ENCODE measurements at regions not wholly inside any gene's neighbourhood (a gene's known extent, or its start where the extent isn't known, plus 50 kb on each side); places are given as distances from the start of the nearest gene placed in this dataset.
"Not testable (repeated sequence)": the region's sequence is repeated elsewhere in the genome, so short reads cannot be mapped to it uniquely, and the experiment has no call there.

- POLR2A ChIA-PET: no interaction called here
- Mint-ChIP-seq H3K9me3 (ENCODE audit: insufficient read depth) (no peaks in the 10 kb centered on the region), H3K4me3 (no peak overlapping the region), H3K27me3 (ENCODE audit: low read depth) (no peaks in the 10 kb centered on the region), H3K27ac (no peak overlapping the region), H3K36me3 (ENCODE audit: low read depth) (no peaks in the 10 kb centered on the region), H3K4me1 (ENCODE audit: low read depth) (no peaks in the 10 kb centered on the region)
- CTCF ChIA-PET: no interaction called here
- DNase-seq (no peak), ATAC-seq (no peak)
These were observed 273.5 kb downstream of the FGFR2 start for GRCh38 chr10:121324678-121325213.

- Mint-ChIP-seq H3K36me3 (ENCODE audit: low read depth) (no peaks in the 10 kb centered on the region), H3K27me3 (ENCODE audit: low read depth) (no peaks in the 10 kb centered on the region), H3K27ac (no peak overlapping the region), H3K4me1 (ENCODE audit: low read depth) (no peaks in the 10 kb centered on the region), H3K4me3 (no peak overlapping the region), H3K9me3 (ENCODE audit: insufficient read depth) (no peaks in the 10 kb centered on the region)
- ChIA-PET CTCF (no interaction called here), POLR2A (no interaction called here)
- ATAC-seq (no peak), DNase-seq (no peak)
These were observed 272.6 kb downstream of the FGFR2 start for GRCh38 chr10:121325490-121326231.

DNA sequence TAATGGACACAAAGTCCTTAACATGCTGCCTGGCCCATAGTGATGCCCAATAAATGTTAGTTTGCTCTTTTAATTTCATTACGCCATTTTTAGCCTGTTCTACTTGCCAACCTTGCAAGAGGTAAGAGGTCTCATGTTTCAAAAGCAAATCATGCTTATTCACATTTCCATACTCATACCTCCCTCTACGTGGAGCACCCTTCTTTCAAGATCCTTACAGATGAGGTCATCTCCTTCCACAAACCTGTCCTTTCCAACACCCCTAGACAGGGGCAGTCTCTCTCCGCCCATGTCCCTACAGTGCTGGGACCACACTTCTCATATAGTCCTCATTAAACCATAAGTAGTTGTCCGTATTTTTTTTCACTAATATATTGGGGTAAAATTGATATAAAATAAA lies 271.3 kb downstream of the FGFR2 start:
- Mint-ChIP-seq H3K9me3 (ENCODE audit: insufficient read depth) (no peaks in the 10 kb centered on the region), H3K36me3 (ENCODE audit: low read depth) (no peaks in the 10 kb centered on the region), H3K4me1 (ENCODE audit: low read depth) (no peaks in the 10 kb centered on the region), H3K27me3 (ENCODE audit: low read depth) (no peaks in the 10 kb centered on the region), H3K4me3 (no peak overlapping the region), H3K27ac (no peak overlapping the region)
- ChIA-PET CTCF (no interaction called here), POLR2A (no interaction called here)
- no peak for ATAC-seq
- DNase-seq: no peak

- no peaks in the 10 kb centered on the region for H3K9me3 Mint-ChIP-seq (ENCODE audit: insufficient read depth)
- ATAC-seq (no peak), DNase-seq (no peak)
- no peak overlapping the region for H3K4me3 Mint-ChIP-seq
- H3K36me3 Mint-ChIP-seq (ENCODE audit: low read depth): no peaks in the 10 kb centered on the region
- ChIA-PET CTCF (no interaction called here), POLR2A (no interaction called here)
- H3K27ac Mint-ChIP-seq: no peak overlapping the region
- H3K27me3 Mint-ChIP-seq (ENCODE audit: low read depth): no peaks in the 10 kb centered on the region
- H3K4me1 Mint-ChIP-seq (ENCODE audit: low read depth): no peaks in the 10 kb centered on the region
These were observed 270.5 kb downstream of the FGFR2 start for GRCh38 chr10:121327727-121328126.

DNA sequence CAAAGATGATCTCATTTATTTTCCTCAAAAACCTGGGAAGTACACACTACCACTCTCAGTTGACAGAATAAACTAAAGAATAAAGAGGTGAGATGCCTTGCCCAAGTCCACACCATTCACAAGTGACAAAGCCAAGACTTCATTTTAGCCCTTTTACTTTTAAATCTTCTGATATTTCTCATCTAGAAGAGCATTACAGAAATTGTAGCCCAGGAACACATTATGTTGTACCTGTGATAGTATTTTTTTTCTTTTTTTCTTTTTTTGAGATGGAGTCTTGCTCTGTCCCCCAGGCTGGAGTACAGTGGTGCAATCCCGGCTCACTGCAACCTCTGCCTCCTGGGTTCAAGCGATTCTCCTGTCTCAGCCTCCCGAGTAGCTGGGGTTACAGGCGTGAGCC lies 268.6 kb downstream of the FGFR2 start:
- H3K36me3 Mint-ChIP-seq (ENCODE audit: low read depth); ATAC-seq; CTCF ChIA-PET; H3K9me3 Mint-ChIP-seq (ENCODE audit: insufficient read depth); H3K27ac Mint-ChIP-seq; H3K4me3 Mint-ChIP-seq; H3K4me1 Mint-ChIP-seq (ENCODE audit: low read depth); POLR2A ChIA-PET; DNase-seq; H3K27me3 Mint-ChIP-seq (ENCODE audit: low read depth): not testable (repeated sequence)

GRCh38 chr10:121330563-121330962 lies 267.7 kb downstream of the FGFR2 start:
- no peaks in the 10 kb centered on the region for H3K4me1 Mint-ChIP-seq (ENCODE audit: low read depth)
- no peaks in the 10 kb centered on the region for H3K36me3 Mint-ChIP-seq (ENCODE audit: low read depth)
- POLR2A ChIA-PET: no interaction called here
- DNase-seq: no peak
- no peaks in the 10 kb centered on the region for H3K9me3 Mint-ChIP-seq (ENCODE audit: insufficient read depth)
- no peak for ATAC-seq
- no peaks in the 10 kb centered on the region for H3K27me3 Mint-ChIP-seq (ENCODE audit: low read depth)
- H3K27ac Mint-ChIP-seq: no peak overlapping the region
- CTCF ChIA-PET: no interaction called here
- H3K4me3 Mint-ChIP-seq: no peak overlapping the region

- no peak for ATAC-seq
- DNase-seq: no peak
- no peaks in the 10 kb centered on the region for H3K9me3 Mint-ChIP-seq (ENCODE audit: insufficient read depth)
- CTCF ChIA-PET: no interaction called here
- H3K27me3 Mint-ChIP-seq (ENCODE audit: low read depth): no peaks in the 10 kb centered on the region
- H3K36me3 Mint-ChIP-seq (ENCODE audit: low read depth): no peaks in the 10 kb centered on the region
- no peaks in the 10 kb centered on the region for H3K4me1 Mint-ChIP-seq (ENCODE audit: low read depth)
- no peak overlapping the region for H3K27ac Mint-ChIP-seq
- POLR2A ChIA-PET: no interaction called here
- H3K4me3 Mint-ChIP-seq: no peak overlapping the region
These were observed 265.9 kb downstream of the FGFR2 start for GRCh38 chr10:121332353-121332752.

- Mint-ChIP-seq H3K36me3 (ENCODE audit: low read depth) (no peaks in the 10 kb centered on the region), H3K27me3 (ENCODE audit: low read depth) (no peaks in the 10 kb centered on the region), H3K4me1 (ENCODE audit: low read depth) (no peaks in the 10 kb centered on the region), H3K9me3 (ENCODE audit: insufficient read depth) (no peaks in the 10 kb centered on the region), H3K27ac (no peak overlapping the region), H3K4me3 (no peak overlapping the region)
- POLR2A ChIA-PET: no interaction called here
- ATAC-seq: no peak
- no peak for DNase-seq
- CTCF ChIA-PET: no interaction called here
These were observed 265.1 kb downstream of the FGFR2 start for GRCh38 chr10:121332829-121333765.

- ChIA-PET POLR2A (no interaction called here), CTCF (no interaction called here)
- no peak for DNase-seq
- ATAC-seq: no peak
- Mint-ChIP-seq H3K9me3 (ENCODE audit: insufficient read depth) (no peaks in the 10 kb centered on the region), H3K4me1 (ENCODE audit: low read depth) (no peaks in the 10 kb centered on the region), H3K4me3 (no peak overlapping the region), H3K27ac (no peak overlapping the region), H3K36me3 (ENCODE audit: low read depth) (no peaks in the 10 kb centered on the region), H3K27me3 (ENCODE audit: low read depth) (no peaks in the 10 kb centered on the region)
These were observed 262.8 kb downstream of the FGFR2 start for GRCh38 chr10:121335386-121335925.

GRCh38 chr10:121337427-121337826 lies 260.8 kb downstream of the FGFR2 start:
- Mint-ChIP-seq H3K9me3 (ENCODE audit: insufficient read depth) (peaks cover 3% of the 10 kb centered on the region), H3K4me1 (ENCODE audit: low read depth) (no peaks in the 10 kb centered on the region), H3K36me3 (ENCODE audit: low read depth) (no peaks in the 10 kb centered on the region), H3K4me3 (no peak overlapping the region), H3K27me3 (ENCODE audit: low read depth) (no peaks in the 10 kb centered on the region), H3K27ac (no peak overlapping the region)
- CTCF ChIA-PET: no interaction called here
- POLR2A ChIA-PET: no interaction called here
- ATAC-seq (no peak), DNase-seq (no peak)

DNA sequence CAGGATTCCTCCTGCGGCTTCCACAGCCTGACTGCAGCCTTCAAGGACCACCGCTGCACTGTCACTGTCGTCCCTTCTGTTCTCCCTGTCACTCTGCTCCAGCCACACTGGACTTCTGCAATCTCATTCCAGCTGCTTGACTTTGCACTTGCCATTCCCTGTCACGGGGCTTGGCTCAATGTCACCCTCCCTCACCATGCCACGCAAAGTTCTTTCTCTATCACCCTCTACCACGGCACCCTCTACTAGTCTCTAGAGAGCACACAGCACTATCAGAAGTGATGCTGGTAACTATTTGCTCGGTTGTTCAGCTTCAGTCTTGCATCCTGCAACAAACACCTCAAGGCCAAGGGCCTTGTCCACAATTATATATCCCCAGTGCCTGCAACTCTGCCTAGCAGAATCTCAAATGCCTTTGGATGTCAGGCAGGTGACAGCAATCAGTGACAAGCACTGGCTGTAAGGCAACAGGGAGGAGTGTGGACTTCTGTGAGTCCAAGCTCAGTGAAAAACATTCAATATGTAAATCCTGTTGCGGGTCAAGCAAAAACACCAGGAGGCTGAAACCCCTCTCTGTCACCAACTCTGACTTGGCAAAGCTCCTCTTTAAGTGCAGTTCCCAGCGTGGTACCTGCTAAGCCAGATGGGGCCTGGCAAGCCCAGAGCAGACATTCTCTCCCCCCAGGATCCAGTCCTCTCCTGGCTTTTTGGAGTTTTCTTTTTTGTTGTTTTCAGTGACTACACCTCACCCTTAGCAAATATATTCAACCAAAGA lies 259.9 kb downstream of the FGFR2 start:
- Mint-ChIP-seq H3K4me1 (ENCODE audit: low read depth) (no peaks in the 10 kb centered on the region), H3K9me3 (ENCODE audit: insufficient read depth) (peaks cover 3% of the 10 kb centered on the region), H3K27ac (no peak overlapping the region), H3K36me3 (ENCODE audit: low read depth) (no peaks in the 10 kb centered on the region), H3K27me3 (ENCODE audit: low read depth) (no peaks in the 10 kb centered on the region), H3K4me3 (no peak overlapping the region)
- no peak for ATAC-seq
- no peak for DNase-seq
- POLR2A ChIA-PET: no interaction called here
- CTCF ChIA-PET: no interaction called here

GRCh38 chr10:121339114-121339513 lies 259.1 kb downstream of the FGFR2 start:
- CTCF ChIA-PET: interaction anchor here (1.0 kb wide), 1 partner anchor 20 kb away, joined by 3 read pairs; no protein-coding TSS in a partner anchor
- Mint-ChIP-seq H3K36me3 (ENCODE audit: low read depth) (no peaks in the 10 kb centered on the region), H3K9me3 (ENCODE audit: insufficient read depth) (peaks cover 3% of the 10 kb centered on the region), H3K4me1 (ENCODE audit: low read depth) (no peaks in the 10 kb centered on the region), H3K27ac (no peak overlapping the region), H3K27me3 (ENCODE audit: low read depth) (no peaks in the 10 kb centered on the region), H3K4me3 (no peak overlapping the region)
- POLR2A ChIA-PET: no interaction called here
- ATAC-seq (no peak), DNase-seq (no peak)

All from activated CD8-positive, alpha-beta T cell treated with anti-CD3 and anti-CD28 coated beads, Interleukin-2, amount 10 ng/mL, durations not matched to agents 7 days and 5 days (primary cell).